Stimulated activated CD8-positive, alpha-beta memory T cell treated with anti-CD3 and anti-CD28 coated beads, Interleukin-2, amount 100 ng/mL, for 48 hours (primary cell): ENCODE measurements at regions not wholly inside any gene's neighbourhood (a gene's known extent, or its start where the extent isn't known, plus 50 kb on each side); places are given as distances from the start of the nearest gene placed in this dataset.

Experiments
- DNase-seq, 2 donors: peaks; one replicate each; pipeline ENCODE4 v3.0.0-alpha.2; 2020; ENCODE audit warnings: low read depth in 2 of 2

GRCh38 chr12:66962290-66962689, 283.4 kb upstream of the GRIP1 start:
- no peak for DNase-seq

- DNase-seq = no peak
These were observed 285.0 kb upstream of the GRIP1 start for GRCh38 chr12:66963901-66964300.

GRCh38 chr12:66964629-66965028, 285.8 kb upstream of the GRIP1 start:
- peak; percentile 13 to 15 for DNase-seq

DNA sequence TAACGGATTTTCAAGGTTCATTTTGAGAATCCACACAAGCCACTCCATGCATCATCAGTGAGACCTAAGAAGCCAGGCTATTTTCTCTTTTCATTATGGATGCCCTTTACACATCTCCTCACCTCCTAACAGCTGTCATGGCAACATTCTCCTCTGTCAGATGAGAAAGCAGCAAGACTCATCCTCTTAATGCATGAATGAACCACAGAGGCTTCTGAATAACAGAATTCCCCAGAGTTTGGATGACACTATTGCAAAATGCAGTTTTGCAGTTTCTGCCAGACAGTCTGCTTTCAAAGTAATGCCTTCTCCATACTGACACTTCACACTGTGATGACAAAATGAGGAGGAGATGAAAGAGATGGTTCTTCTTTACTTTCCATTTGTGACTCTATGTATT, 286.7 kb upstream of the GRIP1 start:
- DNase-seq = no peak

DNA sequence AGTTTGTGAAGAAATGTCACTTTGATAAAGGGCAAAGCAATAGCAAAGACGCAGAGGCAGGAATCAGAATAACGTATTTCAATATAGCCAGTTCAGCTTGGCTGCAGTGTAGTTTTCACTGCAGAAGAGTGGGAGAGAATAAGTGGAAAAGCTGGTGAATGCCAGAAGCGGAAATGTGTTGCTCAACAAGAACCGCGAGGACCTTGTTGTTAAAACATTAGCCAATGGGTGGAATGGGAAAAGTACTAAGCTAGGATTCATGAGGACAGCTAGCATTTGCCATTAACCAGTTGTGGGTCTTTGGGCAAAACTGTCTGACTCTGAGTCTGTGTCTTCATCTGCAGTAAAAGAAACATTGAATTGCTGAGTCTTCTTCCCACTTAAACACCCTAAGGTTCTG, 292.9 kb upstream of the GRIP1 start:
- DNase-seq = no peak

DNA sequence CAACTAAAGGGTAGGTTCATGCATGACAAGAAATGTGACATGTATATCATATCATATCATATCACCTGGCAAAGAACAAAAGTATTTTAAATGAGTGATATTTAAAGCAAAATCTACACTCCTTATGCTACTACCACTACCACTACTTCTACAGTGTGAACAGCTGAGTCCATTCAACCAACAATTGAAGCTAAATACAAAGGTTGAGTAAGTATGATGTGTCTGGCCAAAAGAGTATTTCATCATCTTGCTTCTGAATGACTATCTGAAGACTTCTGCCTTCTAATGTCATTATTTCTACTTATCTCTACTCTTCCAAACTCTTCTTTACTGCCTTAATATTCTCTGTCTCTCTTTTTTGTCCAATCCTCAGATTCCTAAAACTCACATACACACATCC, 292.6 kb upstream of the CAND1 start:
- DNase-seq = no peak

- DNase-seq = no peak
These were observed 290.4 kb upstream of the CAND1 start for GRCh38 chr12:66978802-66979201.

DNA sequence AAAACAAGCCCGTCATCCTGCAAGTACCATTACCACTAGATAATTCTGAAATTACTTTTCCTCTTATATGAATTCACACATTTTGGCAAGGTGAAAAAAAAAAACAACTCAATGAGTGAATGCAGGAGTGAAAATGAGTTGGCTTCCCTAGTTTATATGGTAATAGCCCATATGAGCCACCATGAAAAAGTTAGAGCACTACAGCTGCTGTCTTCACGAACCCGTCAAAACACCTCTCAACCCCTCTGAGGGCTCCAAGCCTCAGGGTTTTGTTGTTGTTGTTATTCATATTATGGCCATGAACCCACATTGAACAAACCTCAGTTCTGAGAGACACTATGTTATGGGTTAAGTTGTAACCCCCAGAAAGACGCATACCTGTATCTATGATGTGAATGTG, 289.9 kb upstream of the CAND1 start:
- DNase-seq = no peak

DNA sequence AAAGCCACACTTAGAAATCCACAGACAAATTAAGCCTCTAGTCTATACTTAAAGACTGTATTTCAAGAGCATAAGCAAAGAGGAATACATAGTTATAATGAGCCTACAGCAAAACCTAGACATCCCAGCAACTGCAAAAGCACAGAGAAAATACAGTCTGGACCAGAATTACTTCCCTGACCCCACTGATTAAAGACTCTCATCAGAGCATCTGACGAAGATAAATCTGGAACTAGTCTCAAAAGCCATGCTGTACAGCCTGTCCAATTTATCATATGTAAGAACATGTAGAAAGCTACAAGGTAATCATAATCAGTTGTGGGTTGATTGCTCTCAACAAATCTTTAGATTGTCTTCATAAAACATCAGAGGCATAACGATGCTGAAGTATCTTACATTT, 285.1 kb upstream of the CAND1 start:
- DNase-seq = no peak

DNA sequence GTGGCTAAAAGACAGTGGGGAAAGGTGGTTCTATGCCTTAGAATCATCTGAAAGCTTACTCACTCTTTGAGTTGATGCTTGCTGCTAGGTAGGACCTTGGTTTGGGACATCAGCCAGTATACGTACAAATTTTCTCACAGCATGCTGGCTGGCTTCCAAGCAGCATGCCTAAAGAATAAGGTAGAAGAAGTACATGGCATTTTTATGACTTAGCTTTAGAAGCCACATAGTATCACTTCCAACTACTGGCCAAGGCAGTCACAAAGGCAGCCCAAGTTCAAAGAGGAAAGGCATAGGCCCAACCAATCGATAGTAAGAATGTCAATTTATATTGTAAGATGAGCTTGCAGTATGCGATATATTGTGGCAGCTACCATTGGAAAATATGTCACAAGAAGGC, 284.2 kb upstream of the CAND1 start:
- no peak for DNase-seq

DNA sequence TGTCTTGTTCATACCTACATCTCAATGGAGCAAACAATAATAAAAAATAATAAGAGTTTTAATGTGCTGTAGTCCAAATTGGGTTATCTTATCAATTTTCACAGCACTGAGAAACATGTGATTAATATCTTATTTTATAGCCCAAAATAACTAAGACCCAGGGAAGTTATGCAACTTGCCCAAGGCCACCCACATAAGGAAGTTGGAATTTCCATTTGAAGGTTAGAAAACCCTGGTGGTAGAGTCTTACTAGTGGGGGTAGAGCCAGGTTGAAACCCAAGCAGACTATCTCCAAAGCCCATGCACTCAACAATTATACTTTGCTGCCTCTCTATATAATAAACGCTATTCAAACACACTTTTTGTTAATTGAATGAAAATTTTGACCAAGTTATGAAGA, 270.0 kb upstream of the CAND1 start:
- no peak for DNase-seq

- no peak for DNase-seq
These were observed 267.9 kb upstream of the CAND1 start for GRCh38 chr12:67001251-67001650.

- no peak for DNase-seq
These were observed 266.4 kb upstream of the CAND1 start for GRCh38 chr12:67002720-67003119.

DNA sequence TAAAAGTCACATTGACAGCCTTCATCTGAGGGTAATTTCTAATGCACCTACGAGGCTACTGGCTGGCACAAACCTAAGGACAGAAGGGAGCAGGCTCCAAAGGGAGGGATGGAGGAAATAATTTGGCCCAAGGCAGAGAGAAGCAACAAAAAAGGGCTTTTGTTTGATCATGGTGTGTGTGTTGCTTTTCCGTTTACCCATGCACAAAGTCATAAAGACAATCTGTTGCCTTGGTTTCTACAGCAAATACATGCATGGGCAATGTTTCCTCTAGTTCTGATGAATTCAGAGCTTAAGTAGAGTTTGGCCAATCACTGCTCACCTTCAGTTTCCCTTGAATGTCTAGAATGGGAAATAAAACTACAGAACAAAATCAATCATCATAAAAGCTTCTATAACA, 262.5 kb upstream of the CAND1 start:
- no peak for DNase-seq

DNA sequence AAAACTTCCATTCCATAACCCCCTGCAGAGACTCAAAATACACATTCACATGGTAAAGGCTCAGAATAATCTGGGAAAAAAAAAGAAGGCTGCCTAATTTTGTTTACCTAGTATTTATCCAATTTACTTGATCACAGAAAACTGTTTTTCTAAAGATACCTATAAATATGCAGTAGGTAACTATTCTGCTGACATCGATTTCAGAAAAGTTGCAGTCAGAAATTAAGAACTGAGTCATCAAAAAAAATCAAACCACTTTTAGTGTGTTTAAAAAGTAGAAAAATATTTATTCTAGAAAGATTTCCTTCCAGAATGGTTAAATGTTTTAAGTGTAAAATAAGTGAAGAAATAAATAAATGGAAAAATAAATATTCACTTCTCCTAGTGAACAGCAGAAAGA, 254.5 kb upstream of the CAND1 start:
- no peak for DNase-seq

GRCh38 chr12:67018105-67018504, 251.1 kb upstream of the CAND1 start:
- no peak for DNase-seq

GRCh38 chr12:67019070-67019469, 250.1 kb upstream of the CAND1 start:
- no peak for DNase-seq

- peak; percentile 10 to 32 for DNase-seq
These were observed 243.5 kb upstream of the CAND1 start for GRCh38 chr12:67025543-67026114.

GRCh38 chr12:67026487-67027246, 242.5 kb upstream of the CAND1 start:
- no peak for DNase-seq

DNA sequence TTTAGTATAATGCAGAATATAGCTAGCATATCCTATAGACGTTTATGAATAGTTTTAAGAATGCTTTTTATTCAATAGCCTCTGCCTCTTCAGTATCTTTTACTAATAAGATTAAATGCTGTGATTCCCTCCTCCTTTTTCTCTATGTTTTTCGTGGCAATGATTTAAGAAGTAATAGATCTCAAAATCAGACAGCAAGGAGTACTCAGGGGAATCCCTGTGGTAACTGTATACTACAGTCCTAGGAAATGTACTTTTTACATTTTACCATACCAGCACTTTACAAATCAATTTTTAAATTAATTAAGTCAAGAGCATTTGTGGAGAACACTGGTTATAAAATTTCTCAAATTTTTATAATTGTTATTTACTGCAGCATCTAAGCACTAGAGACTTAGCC, 240.6 kb upstream of the CAND1 start:
- no peak for DNase-seq

DNA sequence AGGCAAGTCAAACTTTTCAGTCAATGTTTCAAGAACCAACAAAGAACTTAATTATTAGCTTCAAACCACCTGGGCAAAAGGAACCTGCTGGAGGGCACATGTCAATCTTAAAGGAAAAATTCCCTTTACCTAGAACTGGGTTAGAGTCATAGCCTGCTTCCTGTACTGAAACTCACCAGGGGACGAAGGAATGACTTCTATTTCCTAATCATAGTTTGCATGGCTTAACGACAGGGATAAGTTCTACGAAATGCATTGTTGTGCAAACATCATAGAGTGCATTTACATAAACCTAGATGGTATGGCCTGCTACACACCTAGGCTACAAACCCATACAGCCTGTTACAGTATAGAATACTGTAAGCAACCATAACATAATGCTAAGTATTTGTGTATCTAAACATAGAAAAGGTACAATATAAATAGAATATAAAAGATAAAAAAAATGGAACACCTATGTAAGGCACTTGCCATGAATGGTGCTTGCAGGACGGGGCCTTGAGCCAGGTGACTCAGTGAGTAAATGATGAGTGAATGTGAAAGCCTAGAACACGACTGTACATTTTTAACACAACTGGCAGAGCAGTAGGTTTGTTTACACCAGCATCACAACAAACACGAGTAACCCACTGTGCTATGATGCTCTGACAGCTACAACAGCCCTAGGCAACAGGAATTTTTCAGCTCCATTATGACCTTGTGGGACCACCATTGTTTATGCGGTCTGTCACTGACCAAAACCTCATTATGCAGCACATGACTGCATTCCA, 234.9 kb upstream of the CAND1 start:
- no peak for DNase-seq

DNA sequence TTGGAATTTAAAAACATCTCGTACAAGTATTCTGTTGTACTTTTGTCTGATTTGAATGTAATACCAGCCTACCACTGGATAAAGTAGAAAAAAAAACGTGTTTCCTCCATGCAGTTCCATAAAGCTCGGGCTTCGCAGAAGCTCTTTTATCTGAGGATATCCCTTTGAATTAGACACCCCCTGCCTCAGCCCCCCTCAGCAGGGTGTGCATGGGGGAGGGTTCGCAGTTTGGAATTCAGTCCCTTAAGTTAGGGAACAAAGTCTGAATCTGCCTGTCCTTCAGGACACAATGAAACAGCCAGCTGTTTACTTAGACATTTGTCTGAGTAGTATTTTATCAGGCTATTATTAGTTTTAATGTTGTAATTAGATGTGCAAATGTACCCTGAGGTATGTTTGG, 234.0 kb upstream of the CAND1 start:
- no peak for DNase-seq

- no peak for DNase-seq
These were observed 230.7 kb upstream of the CAND1 start for GRCh38 chr12:67038486-67038885.
